ENCODE measurements at regions not wholly inside any gene's neighbourhood (a gene's known extent, or its start where the extent isn't known, plus 50 kb on each side); places are given as distances from the start of the nearest gene placed in this dataset.

GRCh38 chr1:229987953-229988352 lies 79.1 kb upstream of the GALNT2 start:
- Histone ChIP-seq H3K27me3 (ENCODE audit: control insufficient read depth, insufficient read depth, low read length) (no peaks in the 10 kb centered on the region), H3K36me3 (ENCODE audit: control insufficient read depth in 2 of 3, insufficient read depth in 3 of 3, low read length in 3 of 3) (no peaks in the 10 kb centered on the region), H3K4me3 (ENCODE audit: low read length in 3 of 3) (no peak overlapping the region), H3K9ac (ENCODE audit: low read length in 3 of 3) (no peak overlapping the region), H3K4me1 (ENCODE audit: control insufficient read depth in 2 of 3, insufficient read depth in 2 of 3, low read depth in 1 of 3, low read length in 3 of 3) (no peaks in the 10 kb centered on the region), H3K9me3 (ENCODE audit: control insufficient read depth in 2 of 3, insufficient read depth in 1 of 3, low read length in 3 of 3) (no peaks in the 10 kb centered on the region), H3K27ac (ENCODE audit: low read depth in 2 of 2, low read length in 2 of 2) (no peak overlapping the region)
- FAIRE-seq (no peak), DNase-seq (no peak)
- no peak for TF ChIP-seq CTCF (IDR thresholded peaks at IDR 0.05; ENCODE audit: borderline replicate concordance, extremely low read depth, insufficient read depth)
- intact Hi-C loops (cut with DNase I), result no loop called here

- no peaks in the 10 kb centered on the region for H3K4me1 ChIP-seq (ENCODE audit: control insufficient read depth in 2 of 3, insufficient read depth in 2 of 3, low read depth in 1 of 3, low read length in 3 of 3)
- no peak overlapping the region for H3K4me3 ChIP-seq (ENCODE audit: low read length in 3 of 3)
- H3K27ac ChIP-seq (ENCODE audit: low read depth in 2 of 2, low read length in 2 of 2), result no peak overlapping the region
- H3K27me3 ChIP-seq (ENCODE audit: control insufficient read depth, insufficient read depth, low read length), result no peaks in the 10 kb centered on the region
- H3K9ac ChIP-seq (ENCODE audit: low read length in 3 of 3), result no peak overlapping the region
- no peaks in the 10 kb centered on the region for H3K9me3 ChIP-seq (ENCODE audit: control insufficient read depth in 2 of 3, insufficient read depth in 1 of 3, low read length in 3 of 3)
- DNase-seq (no peak), FAIRE-seq (no peak)
- no peak for TF ChIP-seq CTCF (IDR thresholded peaks at IDR 0.05; ENCODE audit: borderline replicate concordance, extremely low read depth, insufficient read depth)
- intact Hi-C loops (cut with DNase I), result no loop called here
- H3K36me3 ChIP-seq (ENCODE audit: control insufficient read depth in 2 of 3, insufficient read depth in 3 of 3, low read length in 3 of 3), result no peaks in the 10 kb centered on the region
Observed at GRCh38 chr1:229988534-229988933, 78.5 kb upstream of the GALNT2 start.

DNA sequence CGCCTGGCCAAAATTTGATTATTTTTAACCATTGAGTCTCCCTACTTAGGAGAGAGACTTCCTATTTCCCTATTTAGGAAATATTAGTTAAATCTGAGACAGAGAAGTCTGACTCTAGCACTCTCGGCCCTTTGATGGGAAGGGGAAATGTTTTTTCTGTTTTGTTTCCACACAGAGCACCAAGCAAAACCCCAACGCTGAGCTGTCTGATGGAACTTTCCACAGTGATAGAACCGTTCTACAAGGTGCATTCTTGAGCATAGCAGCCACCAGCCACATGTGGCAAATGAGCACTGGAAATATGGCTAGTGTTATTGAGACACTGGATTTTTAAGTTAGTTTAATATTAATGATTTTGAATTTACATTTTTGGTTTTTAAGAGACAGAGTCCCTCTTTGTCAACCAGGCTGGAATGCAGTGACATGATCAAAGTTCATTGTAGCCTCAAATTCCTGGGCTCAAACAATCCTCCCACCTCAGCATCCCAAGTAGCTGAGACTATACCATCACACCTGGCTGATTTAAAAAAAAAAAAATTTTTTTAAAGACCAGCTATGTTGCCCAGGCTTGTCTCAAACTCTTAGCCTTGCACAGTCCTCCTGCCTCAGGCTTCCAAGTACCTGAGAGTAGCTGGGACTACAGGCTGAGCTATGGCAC lies 77.3 kb upstream of the GALNT2 start:
- Histone ChIP-seq H3K4me1 (ENCODE audit: control insufficient read depth in 2 of 3, insufficient read depth in 2 of 3, low read depth in 1 of 3, low read length in 3 of 3) (no peaks in the 10 kb centered on the region), H3K36me3 (ENCODE audit: control insufficient read depth in 2 of 3, insufficient read depth in 3 of 3, low read length in 3 of 3) (no peaks in the 10 kb centered on the region), H3K9me3 (ENCODE audit: control insufficient read depth in 2 of 3, insufficient read depth in 1 of 3, low read length in 3 of 3) (no peaks in the 10 kb centered on the region), H3K9ac (ENCODE audit: low read length in 3 of 3) (no peak overlapping the region), H3K27ac (ENCODE audit: low read depth in 2 of 2, low read length in 2 of 2) (no peak overlapping the region), H3K4me3 (ENCODE audit: low read length in 3 of 3) (no peak overlapping the region), H3K27me3 (ENCODE audit: control insufficient read depth, insufficient read depth, low read length) (no peaks in the 10 kb centered on the region)
- DNase-seq (no peak), FAIRE-seq (no peak)
- no peak for TF ChIP-seq CTCF (IDR thresholded peaks at IDR 0.05; ENCODE audit: borderline replicate concordance, extremely low read depth, insufficient read depth)
- intact Hi-C loops (cut with DNase I), result no loop called here

DNA sequence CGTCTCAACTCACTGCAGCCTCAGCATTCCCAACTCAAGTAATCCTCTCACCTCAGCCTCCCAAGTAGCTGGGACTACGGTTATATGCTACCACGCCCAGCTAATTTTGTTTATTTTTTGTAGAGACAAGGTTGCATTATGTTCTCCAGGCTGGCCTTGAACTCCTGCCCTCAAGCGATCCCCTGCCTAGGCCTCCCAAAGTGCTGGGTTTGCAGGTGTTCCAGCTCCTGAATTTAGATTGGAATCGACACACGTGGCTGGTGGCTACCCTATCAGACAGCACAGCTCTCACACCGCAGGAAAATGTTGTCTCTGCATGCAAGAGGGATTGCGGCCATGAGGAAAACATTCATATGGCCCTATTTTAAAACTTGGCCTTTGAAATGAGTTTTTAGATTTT lies 76.7 kb upstream of the GALNT2 start:
- Histone ChIP-seq H3K36me3 (ENCODE audit: control insufficient read depth in 2 of 3, insufficient read depth in 3 of 3, low read length in 3 of 3) (no peaks in the 10 kb centered on the region), H3K27me3 (ENCODE audit: control insufficient read depth, insufficient read depth, low read length) (no peaks in the 10 kb centered on the region), H3K9me3 (ENCODE audit: control insufficient read depth in 2 of 3, insufficient read depth in 1 of 3, low read length in 3 of 3) (no peaks in the 10 kb centered on the region), H3K27ac (ENCODE audit: low read depth in 2 of 2, low read length in 2 of 2) (no peak overlapping the region), H3K4me3 (ENCODE audit: low read length in 3 of 3) (no peak overlapping the region), H3K4me1 (ENCODE audit: control insufficient read depth in 2 of 3, insufficient read depth in 2 of 3, low read depth in 1 of 3, low read length in 3 of 3) (no peaks in the 10 kb centered on the region), H3K9ac (ENCODE audit: low read length in 3 of 3) (no peak overlapping the region)
- DNase-seq (no peak), FAIRE-seq (no peak)
- no peak for TF ChIP-seq CTCF (IDR thresholded peaks at IDR 0.05; ENCODE audit: borderline replicate concordance, extremely low read depth, insufficient read depth)
- intact Hi-C loops (cut with DNase I), result no loop called here
